Esophagus (tissue), 2 donors: ENCODE measurements at regions not wholly inside any gene's neighbourhood (a gene's known extent, or its start where the extent isn't known, plus 50 kb on each side); places are given as distances from the start of the nearest gene placed in this dataset.

ENCODE experiments used
- H3K27ac ChIP-seq, 2 donors: one replicate each; pipeline ENCODE4 v1.5.1; 2013; ENCODE audit warnings: low read depth in 2 of 2, mild to moderate bottlenecking in 2 of 2, inconsistent platforms in 1 of 2, low read length in 1 of 2, moderate library complexity in 1 of 2
- H3K27me3 ChIP-seq, 2 donors: one replicate each; pipeline ENCODE4 v1.6.1; 2013; ENCODE audit warnings: low read length in 2 of 2, control low read depth in 1 of 2, mild to moderate bottlenecking in 1 of 2; ENCODE audit not compliant: insufficient read depth in 2 of 2, control insufficient read depth in 1 of 2
- H3K36me3 ChIP-seq, 2 donors: one replicate each; pipeline ENCODE4 v1.6.1; 2013; ENCODE audit warnings: low read length in 1 of 2; ENCODE audit not compliant: control insufficient read depth in 2 of 2, insufficient read depth in 2 of 2
- H3K4me1 ChIP-seq, 2 donors: one replicate each; pipeline ENCODE4 v1.6.1; 2013; ENCODE audit warnings: low read length in 1 of 2; ENCODE audit not compliant: control insufficient read depth in 2 of 2, insufficient read depth in 2 of 2
- H3K4me3 ChIP-seq, 2 donors: one replicate each; pipeline ENCODE4 v1.5.1; 2013; ENCODE audit warnings: low read length in 2 of 2, mild to moderate bottlenecking in 2 of 2, low read depth in 1 of 2, moderate library complexity in 1 of 2
- H3K9me3 ChIP-seq, 2 donors: one replicate each; pipeline ENCODE4 v1.6.1; 2013; ENCODE audit warnings: mild to moderate bottlenecking in 2 of 2, low read depth in 1 of 2, low read length in 1 of 2, moderate library complexity in 1 of 2; ENCODE audit not compliant: control insufficient read depth in 2 of 2, insufficient read depth in 1 of 2
- WGBS, 2 donors: extraction: QIAGEN DNeasy Blood & Tissue Kit; methylation state at CpG; one replicate each; pipeline ENCODE4 v1.1.7; 2013; 5-methylcytosine and 5-hydroxymethylcytosine counted together
- donor health status: healthy with polysubstance abuse.
- donor health status: Bipolar disorder and iron deficiency.

DNA sequence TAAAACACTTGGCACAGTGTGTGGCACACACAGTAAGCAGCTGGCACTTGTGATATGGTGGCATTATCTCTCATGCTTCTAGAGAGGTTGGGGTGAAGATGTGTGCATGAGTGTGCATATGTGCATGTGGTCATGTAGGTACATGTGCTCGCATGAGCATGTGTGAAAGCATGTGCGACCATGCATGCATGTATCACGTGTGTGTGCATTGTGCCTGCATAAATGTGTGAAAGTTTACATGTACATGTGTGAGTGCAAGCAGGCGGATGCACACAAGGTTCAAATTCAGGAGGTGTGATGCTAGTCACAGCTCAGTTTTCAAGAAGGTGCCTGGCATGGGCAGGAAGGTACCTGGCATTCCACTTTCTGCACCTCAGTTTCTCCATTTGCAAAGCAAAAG lies 59.0 kb upstream of the UQCRFS1 start:
- WGBS, 2 donors: 90 to 91% methylated on average over 4 of the region's 4 CpGs
- Histone ChIP-seq H3K4me3 (no peak overlapping the region), H3K4me1 (no peaks in the 10 kb centered on the region), H3K27me3 (no peaks in the 10 kb centered on the region), H3K9me3 (no peaks in the 10 kb centered on the region), H3K27ac (no peak overlapping the region), H3K36me3 (no peaks in the 10 kb centered on the region)

GRCh38 chr19:29273000-29273640 lies 60.2 kb upstream of the UQCRFS1 start:
- no peak overlapping the region for H3K4me3 ChIP-seq
- H3K4me1 ChIP-seq: no peaks in the 10 kb centered on the region
- 74 to 78% methylated on average over 8 of the region's 8 CpGs for WGBS, 2 donors
- H3K9me3 ChIP-seq: no peaks in the 10 kb centered on the region
- no peaks in the 10 kb centered on the region for H3K36me3 ChIP-seq
- H3K27ac ChIP-seq: no peak overlapping the region
- no peaks in the 10 kb centered on the region for H3K27me3 ChIP-seq

DNA sequence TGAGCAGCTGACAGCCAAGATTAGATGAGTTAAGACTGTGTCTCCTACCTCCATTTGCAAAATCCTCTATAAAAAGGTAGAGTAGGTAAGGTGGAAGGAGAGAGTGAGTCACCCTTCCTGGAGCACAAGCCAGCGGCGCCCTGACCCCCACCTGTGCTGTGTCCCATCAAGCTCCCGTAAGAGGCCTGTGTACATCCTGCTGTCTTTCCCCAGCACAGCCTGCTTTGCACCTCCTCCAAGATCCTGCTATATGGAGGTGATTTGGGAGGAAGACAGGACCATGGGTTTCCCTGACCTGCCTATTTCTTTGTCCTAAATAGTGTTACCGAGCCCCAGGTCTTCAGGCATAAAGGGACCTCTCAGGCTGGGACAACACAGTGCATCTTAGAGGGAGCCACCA lies 62.3 kb upstream of the UQCRFS1 start:
- Histone ChIP-seq H3K27me3 (no peaks in the 10 kb centered on the region), H3K9me3 (no peaks in the 10 kb centered on the region), H3K27ac (no peak overlapping the region), H3K4me3 (no peak overlapping the region), H3K4me1 (no peaks in the 10 kb centered on the region), H3K36me3 (no peaks in the 10 kb centered on the region)
- 88 to 94% methylated on average over 4 of the region's 4 CpGs for WGBS, 2 donors

- no peak overlapping the region for H3K27ac ChIP-seq
- H3K36me3 ChIP-seq: no peaks in the 10 kb centered on the region
- WGBS, 2 donors: 16 to 22% methylated on average over 7 of the region's 7 CpGs
- no peaks in the 10 kb centered on the region for H3K27me3 ChIP-seq
- no peaks in the 10 kb centered on the region for H3K9me3 ChIP-seq
- no peak overlapping the region for H3K4me3 ChIP-seq
- H3K4me1 ChIP-seq: no peaks in the 10 kb centered on the region
These were observed 64.2 kb upstream of the UQCRFS1 start for GRCh38 chr19:29277102-29277501.

DNA sequence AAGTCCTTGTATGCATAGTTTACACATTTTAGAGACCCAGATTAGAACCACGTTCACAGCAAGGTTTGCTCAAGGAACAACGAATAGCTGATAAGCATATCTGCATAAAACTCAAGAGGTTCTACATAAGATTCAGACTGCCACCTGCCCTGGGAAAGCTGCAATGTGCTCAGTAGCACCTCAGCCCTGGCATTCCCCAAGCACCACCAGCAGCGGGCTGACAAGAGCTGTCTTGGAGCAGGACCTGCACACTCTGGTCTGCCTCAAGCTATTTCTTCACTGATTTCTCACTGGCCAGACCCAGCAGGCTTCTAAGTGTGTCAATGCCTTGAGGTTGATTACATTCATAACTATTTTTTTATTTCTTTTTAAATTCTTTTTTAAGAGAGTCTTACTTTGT lies 65.8 kb upstream of the UQCRFS1 start:
- no peaks in the 10 kb centered on the region for H3K27me3 ChIP-seq

GRCh38 chr19:29283366-29283765 lies 70.4 kb upstream of the UQCRFS1 start:
- Histone ChIP-seq H3K36me3 (no peaks in the 10 kb centered on the region), H3K9me3 (no peaks in the 10 kb centered on the region), H3K4me3 (no peak overlapping the region), H3K27ac (no peak overlapping the region), H3K4me1 (no peaks in the 10 kb centered on the region), H3K27me3 (no peaks in the 10 kb centered on the region)
- 66 to 77% methylated on average over 3 of the region's 3 CpGs for WGBS, 2 donors

More for the DNA sequence above, 65.8 kb upstream of the UQCRFS1 start:
- 43 to 47% methylated on average over 3 of the region's 3 CpGs for WGBS, 2 donors
- no peaks in the 10 kb centered on the region for H3K36me3 ChIP-seq
- no peak overlapping the region for H3K27ac ChIP-seq
- no peak overlapping the region for H3K4me3 ChIP-seq
- H3K4me1 ChIP-seq: no peaks in the 10 kb centered on the region
- no peaks in the 10 kb centered on the region for H3K9me3 ChIP-seq

DNA sequence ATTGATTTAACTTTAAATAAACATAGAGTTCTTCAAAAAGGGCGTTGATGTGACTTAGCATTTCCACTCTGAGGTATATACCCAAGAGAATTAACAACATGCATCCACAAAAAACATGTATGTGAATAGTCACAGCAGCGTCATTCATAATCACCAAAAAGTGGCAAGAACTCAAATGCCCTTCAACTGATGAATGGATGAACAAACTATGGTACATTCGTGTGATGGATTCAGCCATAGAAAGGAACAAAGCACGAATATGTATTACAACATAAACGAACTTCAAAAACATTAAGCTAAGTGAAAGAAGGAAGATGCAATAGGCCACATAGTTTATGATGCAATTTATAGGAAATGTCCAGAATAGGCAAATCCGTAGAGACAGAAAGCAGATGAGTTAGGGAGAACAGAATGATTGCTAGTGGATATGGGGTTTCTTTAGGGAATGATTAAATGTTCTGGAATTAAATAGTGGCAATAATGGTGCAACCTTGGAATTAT lies 72.3 kb upstream of the UQCRFS1 start:
- Histone ChIP-seq H3K27ac (no peak overlapping the region), H3K4me1 (no peaks in the 10 kb centered on the region), H3K27me3 (no peaks in the 10 kb centered on the region), H3K9me3 (no peaks in the 10 kb centered on the region), H3K36me3 (no peaks in the 10 kb centered on the region), H3K4me3 (no peak overlapping the region)
- 68 to 74% methylated on average over 6 of the region's 6 CpGs for whole genome bisulfite sequencing, 2 donors

GRCh38 chr19:29285878-29286277 lies 72.9 kb upstream of the UQCRFS1 start:
- Histone ChIP-seq H3K4me1 (no peaks in the 10 kb centered on the region), H3K9me3 (no peaks in the 10 kb centered on the region), H3K27me3 (no peaks in the 10 kb centered on the region), H3K27ac (no peak overlapping the region), H3K36me3 (no peaks in the 10 kb centered on the region), H3K4me3 (no peak overlapping the region)
- WGBS, 2 donors: 22 to 26% methylated on average over 6 of the region's 6 CpGs

- no peak overlapping the region for H3K27ac ChIP-seq
- no peaks in the 10 kb centered on the region for H3K27me3 ChIP-seq
- no peaks in the 10 kb centered on the region for H3K9me3 ChIP-seq
- no peak overlapping the region for H3K4me3 ChIP-seq
- H3K36me3 ChIP-seq: no peaks in the 10 kb centered on the region
- WGBS, 2 donors: 43 to 54% methylated on average over 4 of the region's 4 CpGs
- H3K4me1 ChIP-seq: no peaks in the 10 kb centered on the region
These were observed 74.1 kb upstream of the UQCRFS1 start for GRCh38 chr19:29287061-29287460.

- H3K36me3 ChIP-seq: no peaks in the 10 kb centered on the region
- no peaks in the 10 kb centered on the region for H3K9me3 ChIP-seq
- no peaks in the 10 kb centered on the region for H3K27me3 ChIP-seq
- no peak overlapping the region for H3K4me3 ChIP-seq
- H3K4me1 ChIP-seq: no peaks in the 10 kb centered on the region
- WGBS, 2 donors: 82 to 83% methylated on average over 4 of the region's 4 CpGs
- no peak overlapping the region for H3K27ac ChIP-seq
These were observed 75.3 kb upstream of the UQCRFS1 start for GRCh38 chr19:29288256-29288655.
